H1 (cell line): ENCODE measurements at regions not wholly inside any gene's neighbourhood (a gene's known extent, or its start where the extent isn't known, plus 50 kb on each side); places are given as distances from the start of the nearest gene placed in this dataset.

ENCODE experiments used
- CTCF ChIA-PET: fragments of 300-600 bp; sonication (Branson Sonifier 250); formaldehyde crosslinking; loops from one replicate; lab custom pipeline; 2021; ENCODE audit not compliant: partially characterized antibody; lab: Charles Lee
- POLR2A ChIA-PET: fragments of 300-600 bp; sonication (Branson Sonifier 250); formaldehyde crosslinking; loops from one replicate; lab custom pipeline; 2021; ENCODE audit warnings: inconsistent platforms; ENCODE audit not compliant: partially characterized antibody; lab: Charles Lee
- DNase-seq, 2 experiments: peaks; one replicate each; pipeline versions ENCODE4 v3.0.0 to v3.0.0-alpha.2; 2010 to 2022; ENCODE audit warnings: low spot score in 2 of 2, low read depth in 1 of 2, mixed read lengths in 1 of 2
- FAIRE-seq: peaks from 2 replicates; lab custom pipeline; 2011; peaks lifted over from hg19 to GRCh38; lab: Jason Lieb, UNC
- H2AFZ ChIP-seq: 2 replicates; pipeline ENCODE4 v1.8.1; 2012; ENCODE audit warnings: low read length, inconsistent platforms
- H2AK5ac ChIP-seq: 2 replicates; pipeline ENCODE4 v1.6.1; 2013; ENCODE audit warnings: low read depth, low read length
- H2BK120ac ChIP-seq: replicated peaks from 2 replicates; pipeline ENCODE3; 2013; ENCODE audit warnings: low read depth, low read length, inconsistent platforms
- H2BK12ac ChIP-seq: 2 replicates; pipeline ENCODE4 v1.6.1; 2013; ENCODE audit warnings: low read depth, low read length
- H2BK15ac ChIP-seq: 2 replicates; pipeline ENCODE4 v1.6.1; 2013; ENCODE audit warnings: low read length
- H2BK20ac ChIP-seq: 2 replicates; pipeline ENCODE4 v1.6.1; 2013; ENCODE audit warnings: low read length
- H2BK5ac ChIP-seq: 2 replicates; pipeline ENCODE4 v1.6.1; 2013; ENCODE audit warnings: low read depth, low read length
- H3K14ac ChIP-seq: 2 replicates; pipeline ENCODE4 v1.6.1; 2013; ENCODE audit warnings: inconsistent platforms; ENCODE audit not compliant: insufficient read length
- H3K18ac ChIP-seq: 2 replicates; pipeline ENCODE4 v1.6.1; 2013; ENCODE audit warnings: low read length; ENCODE audit errors: extremely low read depth
- H3K23ac ChIP-seq: 2 replicates; pipeline ENCODE4 v1.6.1; 2013; ENCODE audit warnings: inconsistent platforms; ENCODE audit not compliant: insufficient read length
- H3K23me2 ChIP-seq: 2 replicates; pipeline ENCODE4 v1.6.1; 2013; ENCODE audit warnings: low read depth, low read length
- H3K27ac ChIP-seq: 2 replicates; pipeline ENCODE4 v1.6.1; 2011; ENCODE audit warnings: low read depth, low read length, inconsistent platforms
- H3K27me3 ChIP-seq, 4 experiments: replicated peaks in 1 of 4; 1 replicate in 1 of 4; 2 replicates in 3 of 4; pipeline versions ENCODE4 v1.6.1 to v1.8.1; 2011 to 2013; ENCODE audit warnings: low read length in 3 of 4, mild to moderate bottlenecking in 3 of 4, inconsistent platforms in 2 of 4, mixed read lengths in 2 of 4, moderate library complexity in 1 of 4; ENCODE audit not compliant: control insufficient read depth in 3 of 4, insufficient read depth in 3 of 4; ENCODE audit errors: extremely low read depth in 1 of 4
- H3K36me3 ChIP-seq, 4 experiments: 2 replicates each; pipeline versions ENCODE4 v1.6.1 to v1.8.1; 2011 to 2013; ENCODE audit warnings: mild to moderate bottlenecking in 4 of 4, low read length in 3 of 4, moderate library complexity in 2 of 4, control low read depth in 1 of 4, inconsistent platforms in 1 of 4; ENCODE audit not compliant: insufficient read depth in 4 of 4, control insufficient read depth in 2 of 4
- H3K4ac ChIP-seq: replicated peaks from 2 replicates; pipeline ENCODE3; 2013; ENCODE audit warnings: low read length, low read depth, mixed read lengths, inconsistent platforms; ENCODE audit not compliant: insufficient read length
- H3K4me1 ChIP-seq, 4 experiments: replicated peaks in 1 of 4; 1 replicate in 1 of 4; 2 replicates in 3 of 4; pipeline versions ENCODE4 v1.6.1 to v1.8.1; 2011 to 2013; ENCODE audit warnings: low read length in 3 of 4, inconsistent platforms in 2 of 4, mixed read lengths in 1 of 4; ENCODE audit not compliant: insufficient read depth in 4 of 4, control insufficient read depth in 3 of 4
- H3K4me2 ChIP-seq, 2 experiments: 2 replicates each; pipeline versions ENCODE4 v1.6.1 to v1.8.1; 2011 to 2013; ENCODE audit warnings: low read depth in 2 of 2, low read length in 2 of 2, control low read depth in 1 of 2, inconsistent platforms in 1 of 2, mild to moderate bottlenecking in 1 of 2; ENCODE audit not compliant: insufficient read depth in 1 of 2
- H3K4me3 ChIP-seq, 4 experiments: fragments of 200-600, 300-600 bp in 1 of 4; sonication (generic), shearing (Covaris generic), sonication (Bioruptor Twin) in 1 of 4; 2 replicates each; pipeline versions ENCODE4 v1.5.1 to v1.8.1; 2011 to 2016; ENCODE audit warnings: low read length in 4 of 4, low read depth in 3 of 4, control low read depth in 2 of 4, inconsistent platforms in 2 of 4, mild to moderate bottlenecking in 2 of 4, mixed read lengths in 1 of 4, moderate library complexity in 1 of 4; ENCODE audit not compliant: insufficient read depth in 2 of 4; ENCODE audit errors: extremely low read depth in 1 of 4
- H3K56ac ChIP-seq: replicated peaks from 2 replicates; pipeline ENCODE3; 2013; ENCODE audit warnings: low read depth, mild to moderate bottlenecking, mixed read lengths, low read length, inconsistent platforms; ENCODE audit not compliant: insufficient read length
- H3K79me1 ChIP-seq: 2 replicates; pipeline ENCODE4 v1.6.1; 2013; ENCODE audit warnings: low read depth, low read length, control low read depth
- H3K79me2 ChIP-seq, 2 experiments: 2 replicates each; pipeline versions ENCODE4 v1.6.1 to v1.8.1; 2012 to 2013; ENCODE audit warnings: low read length in 2 of 2, mild to moderate bottlenecking in 2 of 2, inconsistent platforms in 1 of 2; ENCODE audit not compliant: insufficient read depth in 2 of 2, control insufficient read depth in 1 of 2
- H3K9ac ChIP-seq, 4 experiments: replicated peaks in 1 of 4; 1 replicate in 1 of 4; 2 replicates in 3 of 4; pipeline versions ENCODE4 v1.6.1 to v1.8.1; 2011 to 2013; ENCODE audit warnings: low read depth in 3 of 4, low read length in 3 of 4, control low read depth in 2 of 4, mild to moderate bottlenecking in 2 of 4, moderate library complexity in 2 of 4, inconsistent platforms in 1 of 4; ENCODE audit errors: extremely low read depth in 1 of 4
- H3K9me3 ChIP-seq, 2 experiments: 2 replicates each; pipeline versions ENCODE4 v1.6.1 to v1.8.1; 2012 to 2013; ENCODE audit warnings: mild to moderate bottlenecking in 2 of 2, moderate library complexity in 2 of 2, control low read depth in 1 of 2, inconsistent platforms in 1 of 2, low read depth in 1 of 2, low read length in 1 of 2, mixed read lengths in 1 of 2; ENCODE audit not compliant: insufficient read depth in 2 of 2
- H4K20me1 ChIP-seq, 2 experiments: replicated peaks in 1 of 2; 2 replicates each; pipeline versions ENCODE3 to v1.8.1; 2011 to 2013; ENCODE audit warnings: inconsistent platforms in 2 of 2, low read length in 2 of 2, mild to moderate bottlenecking in 1 of 2; ENCODE audit not compliant: insufficient read depth in 2 of 2, control insufficient read depth in 1 of 2
- H4K5ac ChIP-seq: 2 replicates; pipeline ENCODE4 v1.6.1; 2013; ENCODE audit warnings: low read length, low read depth, mixed read lengths, inconsistent platforms; ENCODE audit not compliant: insufficient read length
- H4K8ac ChIP-seq: 2 replicates; pipeline ENCODE4 v1.8.0; 2013; ENCODE audit warnings: mild to moderate bottlenecking, moderate library complexity, low read length, inconsistent platforms; ENCODE audit not compliant: insufficient read depth; ENCODE audit errors: extremely low read depth
- H4K91ac ChIP-seq: replicated peaks from 2 replicates; pipeline ENCODE3; 2013; ENCODE audit warnings: low read length, mixed read lengths, inconsistent platforms; ENCODE audit not compliant: insufficient read length
- CBX5 ChIP-seq: fragments of 300-800, 300-1000 bp; sonication (generic); IDR thresholded peaks from 2 replicates; pipeline ENCODE4 v1.7.1; 2016; ENCODE audit warnings: antibody characterized with exemption, low read length, low read depth
- EGR1 ChIP-seq: IDR thresholded peaks from 2 replicates; pipeline ENCODE4 v1.6.1; 2011; ENCODE audit warnings: low read depth, low read length, borderline replicate concordance
- EZH2 ChIP-seq: fragments of 200-600 bp; sonication (generic); IDR thresholded peaks from 2 replicates; pipeline ENCODE4 v1.7.1; 2012; ENCODE audit warnings: low read depth, mild to moderate bottlenecking, moderate library complexity, low read length, inconsistent platforms; ENCODE audit not compliant: severe bottlenecking
- KDM1A ChIP-seq: fragments of 200-600, 300-600 bp; sonication (generic); IDR thresholded peaks from 2 replicates; pipeline ENCODE4 v1.7.1; 2016; ENCODE audit warnings: mild to moderate bottlenecking, low read length, borderline replicate concordance
- RXRA ChIP-seq: IDR thresholded peaks from 2 replicates; pipeline ENCODE4 v1.6.1; 2011; ENCODE audit warnings: low read depth, mild to moderate bottlenecking, low read length, moderate library complexity; ENCODE audit not compliant: insufficient read depth
- SIRT6 ChIP-seq: IDR thresholded peaks from one replicate; pipeline ENCODE4 v1.7.1; 2012; ENCODE audit warnings: low read length, inconsistent platforms
- SIX5 ChIP-seq: IDR thresholded peaks from 2 replicates; pipeline ENCODE4 v1.6.1; 2011; ENCODE audit warnings: mild to moderate bottlenecking, low read depth, low read length
- ZNF274 ChIP-seq: IDR thresholded peaks from 2 replicates; pipeline ENCODE4 v1.7.0; 2012; ENCODE audit warnings: low read length, borderline replicate concordance; ENCODE audit errors: extremely low read depth
- WGBS, 2 experiments: shearing (Covaris generic) in 1 of 2; methylation state at CpG; one replicate each; pipeline versions ENCODE4 v1.1.6 to v1.1.7; 2013 to 2015; ENCODE audit warnings: low lambda C conversion rate in 2 of 2, mixed read lengths in 2 of 2, inconsistent platforms in 1 of 2, low coverage in 1 of 2, missing lambda C conversion rate in 1 of 2; ENCODE audit not compliant: insufficient replicate concordance in 2 of 2, insufficient coverage in 1 of 2, insufficient read length in 1 of 2; ENCODE audit errors: extremely low coverage in 1 of 2, missing lambda C conversion rate in 1 of 2; 5-methylcytosine and 5-hydroxymethylcytosine counted together

GRCh38 chr13:38417241-38417640, 67.6 kb downstream of the UFM1 start:
- Histone ChIP-seq H3K4me3 (no peak overlapping the region), H3K14ac (no peak overlapping the region), H2BK5ac (no peak overlapping the region), H3K27ac (no peak overlapping the region), H3K4me2 (no peak overlapping the region), H3K27me3 (no peaks in the 10 kb centered on the region), H2BK12ac (no peak overlapping the region), H3K56ac (no peak overlapping the region), H2AK5ac (no peak overlapping the region), H4K5ac (no peak overlapping the region), H3K36me3 (no peaks in the 10 kb centered on the region), H4K8ac (no peak overlapping the region), H3K79me1 (no peaks in the 10 kb centered on the region), H2BK20ac (no peak overlapping the region), H3K9ac (no peak overlapping the region), H3K18ac (no peak overlapping the region), H2BK120ac (no peak overlapping the region), H3K23ac (no peak overlapping the region), H3K4ac (no peak overlapping the region), H2BK15ac (no peak overlapping the region), H3K4me1 (no peaks in the 10 kb centered on the region), H2AFZ (no peak overlapping the region), H4K20me1 (no peaks in the 10 kb centered on the region), H3K9me3 (peaks cover 0 to 4% of the 10 kb centered on the region in 2 experiments; a peak in 1 of 4 replicates), H3K23me2 (no peaks in the 10 kb centered on the region), H4K91ac (no peak overlapping the region), H3K79me2 (no peaks in the 10 kb centered on the region)
- no peak for TF ChIP-seq EGR1
- TF ChIP-seq ZNF274: no peak
- TF ChIP-seq EZH2: no peak
- no peak for TF ChIP-seq RXRA
- no peak for TF ChIP-seq KDM1A
- TF ChIP-seq CBX5: no peak
- no peak for TF ChIP-seq SIRT6
- no peak for TF ChIP-seq SIX5
- POLR2A ChIA-PET: no interaction called here
- DNase-seq: no peak
- no peak for FAIRE-seq
- 95% methylated on average over 1 of the region's 1 CpG; no CpG with 5 or more reads in 1 of the 2 experiments for WGBS, 2 experiments
- CTCF ChIA-PET: no interaction called here
